GM21717 (cell line): ENCODE measurements at regions not wholly inside any gene's neighbourhood (a gene's known extent, or its start where the extent isn't known, plus 50 kb on each side); places are given as distances from the start of the nearest gene placed in this dataset.

Experiments used
- ATAC-seq: cut with Tn5 transposase; IDR thresholded peaks from one replicate; pipeline ENCODE4 v1.9.1; 2021; ENCODE audit warnings: mild to moderate bottlenecking, moderate library complexity; ENCODE audit not compliant: unreplicated experiment

GRCh38 chr9:107386396-107386795 is 103.2 kb downstream of the KLF4 start:
- no peak for ATAC-seq
